ENCODE measurements at regions not wholly inside any gene's neighbourhood (a gene's known extent, or its start where the extent isn't known, plus 50 kb on each side); places are given as distances from the start of the nearest gene placed in this dataset.
"Not testable (repeated sequence)": the region's sequence is repeated elsewhere in the genome, so short reads cannot be mapped to it uniquely, and the experiment has no call there.

DNA sequence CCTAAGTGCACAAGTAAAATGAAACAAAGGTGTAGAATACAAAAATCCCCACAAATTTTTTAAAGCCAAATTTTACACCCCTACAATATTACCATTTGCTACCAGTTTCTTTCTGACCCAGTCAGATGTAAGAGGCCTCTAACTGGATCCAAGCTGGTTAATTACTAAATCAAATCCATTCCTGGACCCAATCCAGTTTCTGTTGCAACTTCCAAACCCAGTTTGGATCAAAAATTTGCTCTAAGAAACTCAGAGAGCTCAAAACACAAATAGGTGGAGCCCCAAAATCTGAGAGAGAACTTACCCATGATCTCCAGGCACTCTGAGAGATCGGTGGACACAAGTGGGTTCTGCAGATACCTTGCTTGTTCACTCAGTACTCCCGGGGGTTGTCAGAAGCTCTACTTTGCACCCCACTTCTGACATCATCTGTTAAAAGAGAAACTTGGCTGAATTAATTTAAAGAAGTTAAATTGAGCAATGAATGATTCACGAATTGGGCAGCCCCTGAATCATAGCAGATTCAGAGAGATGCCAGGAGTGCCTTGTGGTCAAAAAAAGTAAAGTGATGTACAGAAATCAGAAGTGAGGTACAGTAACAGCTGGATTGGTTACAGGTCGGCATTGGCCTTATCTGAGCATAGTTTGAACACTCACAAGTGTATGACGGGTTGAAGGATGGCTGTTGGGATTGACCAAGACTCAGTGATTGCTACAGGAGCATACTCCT, 448.0 kb downstream of the KCNT2 start:
- no peak overlapping the region for H3K27ac Mint-ChIP-seq
- DNase-seq (no peak), ATAC-seq (no peak)
- H3K27me3 Mint-ChIP-seq: no peaks in the 10 kb centered on the region
- H3K4me3 Mint-ChIP-seq: no peak overlapping the region
- no peaks in the 10 kb centered on the region for H3K4me1 Mint-ChIP-seq
- no peaks in the 10 kb centered on the region for H3K9me3 Mint-ChIP-seq

DNA sequence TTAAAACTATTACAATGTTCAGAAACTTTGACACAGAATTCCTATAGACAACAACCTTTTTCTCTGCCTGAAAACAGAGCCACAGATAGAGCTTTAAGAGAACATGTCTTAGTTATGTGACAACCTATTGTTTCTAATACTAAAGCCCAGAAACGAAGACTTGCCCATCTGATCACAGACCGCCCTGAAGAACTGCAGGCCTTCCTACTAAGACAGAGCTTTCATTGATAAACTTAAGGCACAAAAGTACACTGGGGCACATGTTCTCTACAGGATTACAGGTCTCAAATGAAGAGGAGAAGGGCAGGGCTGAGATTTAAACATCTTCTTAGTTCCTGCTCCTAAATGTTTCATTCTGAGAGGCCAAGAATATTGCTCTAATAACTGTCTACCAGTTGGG, 452.7 kb downstream of the KCNT2 start:
- ATAC-seq (no peak), DNase-seq (no peak)
- Mint-ChIP-seq H3K4me1 (no peaks in the 10 kb centered on the region), H3K4me3 (no peak overlapping the region), H3K27me3 (no peaks in the 10 kb centered on the region), H3K9me3 (no peaks in the 10 kb centered on the region), H3K27ac (no peak overlapping the region)

DNA sequence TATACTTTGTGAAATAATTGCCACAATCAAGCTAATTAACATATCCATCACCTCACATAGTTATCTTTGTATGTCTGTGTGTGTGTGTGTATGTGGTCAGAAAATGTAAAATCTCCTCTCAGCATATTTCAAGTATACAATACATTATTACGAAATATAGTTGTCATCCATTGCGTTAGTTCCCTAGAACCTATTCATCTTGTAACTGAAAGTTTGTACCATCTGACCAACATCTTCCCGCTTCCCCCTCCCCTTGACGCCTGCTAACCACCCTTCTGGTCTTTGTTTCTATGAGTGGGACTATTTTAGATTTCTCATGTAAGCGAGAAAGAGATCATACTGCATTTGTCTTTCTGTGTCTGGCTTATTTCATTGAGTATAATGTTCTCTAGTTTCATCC, 455.3 kb downstream of the KCNT2 start:
- H3K9me3 Mint-ChIP-seq: no peaks in the 10 kb centered on the region
- no peaks in the 10 kb centered on the region for H3K27me3 Mint-ChIP-seq
- H3K27ac Mint-ChIP-seq: no peak overlapping the region
- ATAC-seq (no peak), DNase-seq (no peak)
- no peak overlapping the region for H3K4me3 Mint-ChIP-seq
- H3K4me1 Mint-ChIP-seq: no peaks in the 10 kb centered on the region

DNA sequence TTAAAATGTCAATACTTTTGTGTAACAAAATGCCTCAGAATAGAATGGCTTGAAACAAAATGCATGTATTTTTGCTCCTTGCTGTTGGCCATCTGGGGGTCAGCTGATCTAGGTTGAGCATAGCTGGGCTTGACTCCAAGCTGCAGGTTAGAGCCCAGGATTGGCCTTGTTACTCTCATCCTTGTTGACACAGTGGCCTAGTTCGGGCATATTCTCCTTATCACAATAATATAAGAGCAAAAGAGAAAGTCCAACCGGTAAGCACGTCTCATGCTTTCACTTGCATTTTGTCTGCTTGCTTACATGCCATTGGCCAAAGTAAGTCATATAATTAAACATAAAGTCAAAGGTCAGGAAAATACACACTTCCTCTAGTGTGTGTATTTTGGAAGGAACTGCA, 456.2 kb downstream of the KCNT2 start:
- no peak for ATAC-seq
- H3K27ac Mint-ChIP-seq: no peak overlapping the region

DNA sequence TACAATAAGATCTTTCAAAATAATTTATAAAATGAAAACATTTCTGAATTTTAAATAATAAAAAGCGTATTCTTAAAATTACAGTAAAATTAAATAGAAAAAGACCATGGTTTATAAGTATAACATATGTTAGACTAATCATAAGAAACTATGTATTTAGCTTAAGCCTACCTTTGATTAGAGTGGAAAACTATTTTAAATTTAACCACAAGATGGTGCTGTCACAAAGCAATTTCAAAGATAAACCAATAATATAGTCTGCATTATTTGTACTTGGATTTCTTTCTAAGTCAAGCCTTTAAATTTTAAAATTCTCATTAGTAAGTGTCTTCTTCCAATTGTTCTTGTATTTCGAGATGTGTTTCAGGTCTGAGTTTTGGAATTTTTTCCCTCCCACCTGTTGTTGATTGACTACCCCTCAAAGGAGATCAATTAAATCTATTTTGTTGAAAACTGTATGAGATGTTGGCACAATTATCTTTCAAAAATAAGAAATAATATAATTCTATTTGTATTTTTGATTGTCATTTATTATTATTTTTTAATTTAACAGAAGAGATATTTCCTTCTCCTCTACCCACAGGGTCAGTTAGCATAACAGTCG, 459.8 kb downstream of the KCNT2 start:
- no peaks in the 10 kb centered on the region for H3K4me1 Mint-ChIP-seq
- no peak overlapping the region for H3K4me3 Mint-ChIP-seq
- no peaks in the 10 kb centered on the region for H3K27me3 Mint-ChIP-seq
- no peaks in the 10 kb centered on the region for H3K9me3 Mint-ChIP-seq
- DNase-seq: no peak
- H3K27ac Mint-ChIP-seq: no peak overlapping the region
- ATAC-seq: no peak

More for the DNA sequence above, 456.2 kb downstream of the KCNT2 start:
- DNase-seq: no peak
- no peak overlapping the region for H3K4me3 Mint-ChIP-seq
- no peaks in the 10 kb centered on the region for H3K9me3 Mint-ChIP-seq
- H3K27me3 Mint-ChIP-seq: no peaks in the 10 kb centered on the region
- H3K4me1 Mint-ChIP-seq: no peaks in the 10 kb centered on the region

- H3K4me1 Mint-ChIP-seq: no peaks in the 10 kb centered on the region
- H3K4me3 Mint-ChIP-seq: no peak overlapping the region
- ATAC-seq (no peak), DNase-seq (no peak)
- H3K9me3 Mint-ChIP-seq: no peaks in the 10 kb centered on the region
- no peak overlapping the region for H3K27ac Mint-ChIP-seq
- H3K27me3 Mint-ChIP-seq: no peaks in the 10 kb centered on the region
Measured at GRCh38 chr1:196147530-196147929, 460.7 kb downstream of the KCNT2 start.

DNA sequence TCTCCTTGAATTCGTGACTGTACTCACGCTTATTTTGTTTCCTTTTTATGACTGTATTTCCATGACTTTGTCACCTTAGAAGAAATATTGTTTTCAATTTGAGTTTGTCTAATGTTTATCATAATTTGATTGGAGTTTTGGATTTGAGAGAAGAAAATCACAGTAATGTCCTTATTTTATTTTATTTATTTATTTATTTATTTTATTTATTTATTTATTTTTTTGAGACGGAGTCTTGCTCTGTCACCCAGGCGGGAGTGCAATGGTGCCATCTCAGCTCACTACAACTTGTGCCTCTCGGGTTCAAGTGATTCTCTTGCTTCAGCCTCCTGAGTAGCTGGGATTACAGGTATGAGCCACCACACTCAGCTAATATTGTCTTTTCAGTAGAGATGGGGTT, 463.1 kb downstream of the KCNT2 start:
- not testable (repeated sequence) for H3K4me1 Mint-ChIP-seq, H3K27me3 Mint-ChIP-seq, ATAC-seq, H3K27ac Mint-ChIP-seq, H3K4me3 Mint-ChIP-seq, H3K9me3 Mint-ChIP-seq, DNase-seq

- Mint-ChIP-seq H3K4me3 (no peak overlapping the region), H3K27me3 (no peaks in the 10 kb centered on the region), H3K9me3 (no peaks in the 10 kb centered on the region), H3K4me1 (no peaks in the 10 kb centered on the region), H3K27ac (no peak overlapping the region)
- no peak for ATAC-seq
- DNase-seq: no peak
Measured at GRCh38 chr1:196144588-196144987, 463.7 kb downstream of the KCNT2 start.

GRCh38 chr1:196143602-196144342, 464.5 kb downstream of the KCNT2 start:
- H3K27ac Mint-ChIP-seq: no peak overlapping the region
- no peaks in the 10 kb centered on the region for H3K4me1 Mint-ChIP-seq
- H3K27me3 Mint-ChIP-seq: no peaks in the 10 kb centered on the region
- H3K9me3 Mint-ChIP-seq: peaks cover 0 to 7% of the 10 kb centered on the region in 2 donors
- DNase-seq (no peak), ATAC-seq (no peak)
- no peak overlapping the region for H3K4me3 Mint-ChIP-seq

- peaks cover 0 to 7% of the 10 kb centered on the region in 2 donors for H3K9me3 Mint-ChIP-seq
- no peaks in the 10 kb centered on the region for H3K27me3 Mint-ChIP-seq
- no peak overlapping the region for H3K4me3 Mint-ChIP-seq
- no peaks in the 10 kb centered on the region for H3K4me1 Mint-ChIP-seq
- DNase-seq (no peak), ATAC-seq (no peak)
- H3K27ac Mint-ChIP-seq: no peak overlapping the region
Measured at GRCh38 chr1:196142111-196142640, 466.1 kb downstream of the KCNT2 start.

- H3K9me3 Mint-ChIP-seq: peaks cover 0 to 7% of the 10 kb centered on the region in 2 donors
- no peak overlapping the region for H3K4me3 Mint-ChIP-seq
- ATAC-seq (no peak), DNase-seq (no peak)
- no peaks in the 10 kb centered on the region for H3K27me3 Mint-ChIP-seq
- no peak overlapping the region for H3K27ac Mint-ChIP-seq
- H3K4me1 Mint-ChIP-seq: no peaks in the 10 kb centered on the region
Measured at GRCh38 chr1:196136396-196136795, 471.8 kb downstream of the KCNT2 start.

- ATAC-seq (no peak), DNase-seq (no peak)
- H3K9me3 Mint-ChIP-seq: no peaks in the 10 kb centered on the region
- no peak overlapping the region for H3K4me3 Mint-ChIP-seq
- no peak overlapping the region for H3K27ac Mint-ChIP-seq
- no peaks in the 10 kb centered on the region for H3K4me1 Mint-ChIP-seq
- H3K27me3 Mint-ChIP-seq: no peaks in the 10 kb centered on the region
Measured at GRCh38 chr1:196131691-196132090, 476.5 kb downstream of the KCNT2 start.

GRCh38 chr1:196128835-196129234, 479.4 kb downstream of the KCNT2 start:
- DNase-seq: no peak
- H3K27me3 Mint-ChIP-seq: no peaks in the 10 kb centered on the region
- no peaks in the 10 kb centered on the region for H3K4me1 Mint-ChIP-seq
- no peak overlapping the region for H3K4me3 Mint-ChIP-seq
- ATAC-seq: no peak
- no peaks in the 10 kb centered on the region for H3K9me3 Mint-ChIP-seq
- no peak overlapping the region for H3K27ac Mint-ChIP-seq

GRCh38 chr1:196121181-196121580, 487.1 kb downstream of the KCNT2 start:
- peaks cover 0 to 6% of the 10 kb centered on the region in 2 donors for H3K9me3 Mint-ChIP-seq
- H3K4me1 Mint-ChIP-seq: no peaks in the 10 kb centered on the region
- no peak overlapping the region for H3K4me3 Mint-ChIP-seq
- DNase-seq (no peak), ATAC-seq (no peak)
- H3K27me3 Mint-ChIP-seq: no peaks in the 10 kb centered on the region
- no peak overlapping the region for H3K27ac Mint-ChIP-seq

DNA sequence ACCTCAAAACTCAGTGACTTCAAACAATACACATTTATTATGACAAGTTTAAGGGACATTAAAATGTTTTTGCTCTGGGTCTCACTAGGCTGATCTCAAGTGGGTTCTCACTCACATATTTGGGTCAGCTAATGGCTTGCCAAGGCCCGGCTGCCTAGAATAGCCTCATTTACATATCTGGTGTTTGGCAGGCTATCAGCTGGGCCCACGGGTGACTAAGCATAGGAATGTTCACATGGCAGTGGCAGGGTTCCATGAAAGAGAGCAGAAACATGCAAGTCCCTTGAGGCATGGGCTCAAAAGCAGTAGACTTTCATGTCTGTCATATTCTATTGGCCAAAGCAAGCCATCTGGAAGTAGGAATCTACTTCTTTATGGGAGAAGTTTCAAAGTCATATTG, 492.6 kb downstream of the KCNT2 start:
- no peak overlapping the region for H3K27ac Mint-ChIP-seq
- no peak for DNase-seq
- H3K4me3 Mint-ChIP-seq: no peak overlapping the region
- H3K9me3 Mint-ChIP-seq: peaks cover 0 to 11% of the 10 kb centered on the region in 2 donors
- H3K27me3 Mint-ChIP-seq: no peaks in the 10 kb centered on the region
- no peaks in the 10 kb centered on the region for H3K4me1 Mint-ChIP-seq
- ATAC-seq: no peak

DNA sequence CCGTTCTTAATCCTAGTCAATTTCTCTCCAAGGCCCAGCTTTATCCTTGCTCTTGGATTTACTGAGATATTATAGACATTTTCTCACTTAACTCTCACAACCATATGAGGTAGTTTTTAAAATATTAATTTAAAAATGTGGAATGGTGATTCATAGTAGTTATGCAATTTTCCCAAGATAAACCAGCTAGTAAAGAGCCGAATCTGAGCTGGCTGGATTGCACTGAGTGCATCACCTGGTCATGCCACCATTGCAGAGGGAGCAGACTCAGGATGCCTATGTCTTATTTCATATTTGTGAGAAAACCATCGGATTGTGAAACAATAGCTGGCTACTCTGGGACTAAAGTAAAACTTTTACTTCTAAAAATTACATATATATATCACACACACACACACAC, 494.0 kb downstream of the KCNT2 start:
- H3K27me3 Mint-ChIP-seq: no peaks in the 10 kb centered on the region
- ATAC-seq (no peak), DNase-seq (no peak)
- H3K9me3 Mint-ChIP-seq: peaks cover 0 to 6% of the 10 kb centered on the region in 2 donors
- no peak overlapping the region for H3K4me3 Mint-ChIP-seq
- no peaks in the 10 kb centered on the region for H3K4me1 Mint-ChIP-seq
- no peak overlapping the region for H3K27ac Mint-ChIP-seq
